Uterus (tissue), 3 donors: ENCODE measurements at regions not wholly inside any gene's neighbourhood (a gene's known extent, or its start where the extent isn't known, plus 50 kb on each side); places are given as distances from the start of the nearest gene placed in this dataset.
A peak's percentile ranks its signal among the peaks of the same experiment; 100 is the strongest.

ENCODE experiments used
- DNase-seq, 2 donors: peaks; one replicate each; pipeline ENCODE4 v3.0.0-alpha.2; 2019 to 2020
- H3K27ac ChIP-seq, 2 donors: fragments of 200-600 bp; sonication (generic); 1 replicate in 1 of 2; 2 replicates in 1 of 2; pipeline ENCODE4 v1.5.1; 2016 to 2018
- H3K27me3 ChIP-seq, 2 donors: fragments of 200-600 bp; sonication (generic); one replicate each; pipeline ENCODE4 v1.5.1; 2018 to 2019; ENCODE audit warnings: control low read depth in 1 of 2
- H3K36me3 ChIP-seq, 2 donors: fragments of 200-600 bp; sonication (generic); one replicate each; pipeline ENCODE4 v1.5.1; 2019; ENCODE audit warnings: control low read depth in 1 of 2
- H3K4me1 ChIP-seq, 2 donors: fragments of 200-600 bp; sonication (generic); one replicate each; pipeline ENCODE4 v1.5.1; 2018 to 2019; ENCODE audit warnings: control low read depth in 1 of 2
- H3K4me3 ChIP-seq, 2 donors: fragments of 200-600 bp; sonication (generic); 1 replicate in 1 of 2; 2 replicates in 1 of 2; pipeline ENCODE4 v1.5.1; 2018 to 2019; ENCODE audit warnings: mild to moderate bottlenecking in 1 of 2
- H3K9me3 ChIP-seq, 2 donors: fragments of 200-600 bp; sonication (generic); one replicate each; pipeline ENCODE4 v1.5.1; 2019; ENCODE audit warnings: control low read depth in 1 of 2
- CTCF ChIP-seq, 4 experiments: fragments of 200-600 bp in 2 of 4; fragments of 450-650 bp in 2 of 4; sonication (generic) in 2 of 4; IDR thresholded peaks; one replicate each; pipeline ENCODE4 v1.5.1; 2016 to 2019; ENCODE audit warnings: antibody characterized with exemption in 4 of 4, mild to moderate bottlenecking in 2 of 4, moderate library complexity in 1 of 4
- POLR2A ChIP-seq, 2 donors: fragments of 450-650 bp; IDR thresholded peaks; one replicate each; pipeline ENCODE4 v1.6.1; 2016; ENCODE audit warnings: antibody characterized with exemption in 2 of 2, mild to moderate bottlenecking in 1 of 2, moderate library complexity in 1 of 2
- intact Hi-C: fragments of 100-400 bp; cut with DNase I; formaldehyde crosslinking; loops from one replicate; pipeline ENCODE4 v1.15.1; 2023; ENCODE audit warnings: low total_unique reads
- donor health status: DM: yes; HTN: yes; CAD: no.

DNA sequence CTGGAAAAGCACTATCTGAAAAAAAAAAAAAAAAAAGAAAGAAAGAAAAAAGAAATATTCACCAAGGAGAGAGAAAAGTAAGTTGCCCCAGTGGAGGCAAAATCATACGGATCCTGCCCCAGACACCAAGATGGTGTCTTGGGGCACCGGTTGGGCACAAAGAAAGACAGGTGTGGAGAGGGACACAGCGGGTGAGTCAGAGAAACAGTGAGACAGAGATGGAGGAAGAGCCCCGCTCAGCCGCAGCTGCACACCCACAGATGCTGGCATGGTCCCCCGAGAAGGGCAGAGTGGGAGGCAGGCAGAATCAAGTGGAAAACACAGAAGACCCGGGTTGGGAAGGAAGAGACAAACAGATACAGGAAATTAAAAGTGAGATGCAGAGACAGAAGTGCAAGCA is 129.7 kb upstream of the SMAD3 start:
- Histone ChIP-seq H3K4me1 (peaks cover 0 to 9% of the 10 kb centered on the region in 2 donors), H3K9me3 (no peaks in the 10 kb centered on the region), H3K27me3 (no peaks in the 10 kb centered on the region), H3K36me3 (no peaks in the 10 kb centered on the region), H3K27ac (peak overlapping the region in 1 of 2 donors; percentile 63), H3K4me3 (no peak overlapping the region)
- no peak for DNase-seq
- intact Hi-C loops = no loop called here
- TF ChIP-seq CTCF (IDR thresholded peaks at IDR 0.05) = no peak
- TF ChIP-seq POLR2A (IDR thresholded peaks at IDR 0.05) = no peak

- intact Hi-C loops = no loop called here
Observed at GRCh38 chr15:66936109-66936860, 129.1 kb upstream of the SMAD3 start.

GRCh38 chr15:66936861-66937582 is 128.4 kb upstream of the SMAD3 start:
- Histone ChIP-seq H3K4me3 (peak overlapping the region in 1 of 2 donors; percentile 41), H3K4me1 (peaks cover 0 to 3% of the 10 kb centered on the region in 2 donors), H3K27ac (peak overlapping the region; percentile 63 to 73), H3K36me3 (no peaks in the 10 kb centered on the region), H3K9me3 (no peaks in the 10 kb centered on the region), H3K27me3 (no peaks in the 10 kb centered on the region)
- DNase-seq = no peak
- intact Hi-C loops = no loop called here
- TF ChIP-seq POLR2A (IDR thresholded peaks at IDR 0.05) (no peak), CTCF (IDR thresholded peaks at IDR 0.05) (no peak)

More at GRCh38 chr15:66936109-66936860, 129.1 kb upstream of the SMAD3 start:
- Histone ChIP-seq H3K27me3 (no peaks in the 10 kb centered on the region), H3K4me3 (peak overlapping the region; percentile 31 to 41), H3K36me3 (no peaks in the 10 kb centered on the region), H3K9me3 (no peaks in the 10 kb centered on the region), H3K27ac (peak overlapping the region; percentile 63 to 73), H3K4me1 (peaks cover 0 to 7% of the 10 kb centered on the region in 2 donors)
- TF ChIP-seq CTCF (IDR thresholded peaks at IDR 0.05) = no peak
- TF ChIP-seq POLR2A (IDR thresholded peaks at IDR 0.05) = no peak
- DNase-seq = peak; percentile 27 to 62

GRCh38 chr15:66937588-66937987 is 127.8 kb upstream of the SMAD3 start:
- TF ChIP-seq CTCF (IDR thresholded peaks at IDR 0.05) (no peak), POLR2A (IDR thresholded peaks at IDR 0.05) (no peak)
- intact Hi-C loops = no loop called here
- Histone ChIP-seq H3K36me3 (no peaks in the 10 kb centered on the region), H3K4me1 (no peaks in the 10 kb centered on the region), H3K4me3 (no peak overlapping the region), H3K9me3 (no peaks in the 10 kb centered on the region), H3K27ac (no peak overlapping the region), H3K27me3 (no peaks in the 10 kb centered on the region)
- no peak for DNase-seq
